Ureter (tissue), 1 donor: ENCODE measurements at regions not wholly inside any gene's neighbourhood (a gene's known extent, or its start where the extent isn't known, plus 50 kb on each side); places are given as distances from the start of the nearest gene placed in this dataset.

Experiments
- DNase-seq: peaks from one replicate; pipeline ENCODE4 v3.0.0-alpha.2; 2020; ENCODE audit warnings: low spot score
- donor health status: DM: yes; HTN: yes; CAD: no.

- DNase-seq: no peak
These were observed 355.7 kb downstream of the SOX2 start for GRCh38 chr3:182067423-182067822.

GRCh38 chr3:182078316-182078715 is 366.6 kb downstream of the SOX2 start:
- no peak for DNase-seq

- no peak for DNase-seq
These were observed 367.2 kb downstream of the SOX2 start for GRCh38 chr3:182078929-182079328.

- DNase-seq: no peak
These were observed 369.4 kb downstream of the SOX2 start for GRCh38 chr3:182081096-182081495.

GRCh38 chr3:182083112-182083511 is 371.4 kb downstream of the SOX2 start:
- no peak for DNase-seq

- no peak for DNase-seq
These were observed 381.0 kb downstream of the SOX2 start for GRCh38 chr3:182092662-182093262.

- DNase-seq: no peak
These were observed 382.6 kb downstream of the SOX2 start for GRCh38 chr3:182094321-182094720.

- DNase-seq: no peak
These were observed 393.2 kb downstream of the SOX2 start for GRCh38 chr3:182104881-182105280.

- DNase-seq: no peak
These were observed 394.1 kb downstream of the SOX2 start for GRCh38 chr3:182105875-182106274.

- no peak for DNase-seq
These were observed 396.6 kb downstream of the SOX2 start for GRCh38 chr3:182108371-182108770.

- DNase-seq: no peak
These were observed 400.2 kb downstream of the SOX2 start for GRCh38 chr3:182111967-182112366.

- DNase-seq: no peak
These were observed 403.7 kb downstream of the SOX2 start for GRCh38 chr3:182115328-182116015.

GRCh38 chr3:182116386-182116785 is 404.7 kb downstream of the SOX2 start:
- DNase-seq: no peak

- DNase-seq: no peak
These were observed 405.4 kb downstream of the SOX2 start for GRCh38 chr3:182117131-182117530.

GRCh38 chr3:182117583-182117982 is 405.9 kb downstream of the SOX2 start:
- no peak for DNase-seq

- DNase-seq: no peak
These were observed 406.3 kb downstream of the SOX2 start for GRCh38 chr3:182118066-182118465.

GRCh38 chr3:182121401-182121800 is 409.7 kb downstream of the SOX2 start:
- no peak for DNase-seq

GRCh38 chr3:182122779-182123178 is 411.1 kb downstream of the SOX2 start:
- DNase-seq: no peak

GRCh38 chr3:182124187-182124586 is 412.5 kb downstream of the SOX2 start:
- DNase-seq: no peak

GRCh38 chr3:182124716-182125115 is 413.0 kb downstream of the SOX2 start:
- no peak for DNase-seq

GRCh38 chr3:182129740-182130139 is 418.0 kb downstream of the SOX2 start:
- DNase-seq: no peak

GRCh38 chr3:182133752-182134151 is 422.0 kb downstream of the SOX2 start:
- no peak for DNase-seq

- DNase-seq: no peak
These were observed 423.3 kb downstream of the SOX2 start for GRCh38 chr3:182135056-182135455.
